Ureter (tissue), 1 donor: ENCODE measurements at regions not wholly inside any gene's neighbourhood (a gene's known extent, or its start where the extent isn't known, plus 50 kb on each side); places are given as distances from the start of the nearest gene placed in this dataset.
A peak's percentile ranks its signal among the peaks of the same experiment; 100 is the strongest.

Experiments
- DNase-seq: peaks from one replicate; pipeline ENCODE4 v3.0.0-alpha.2; 2020; ENCODE audit warnings: low spot score
- donor health status: DM: yes; HTN: yes; CAD: no.

DNA sequence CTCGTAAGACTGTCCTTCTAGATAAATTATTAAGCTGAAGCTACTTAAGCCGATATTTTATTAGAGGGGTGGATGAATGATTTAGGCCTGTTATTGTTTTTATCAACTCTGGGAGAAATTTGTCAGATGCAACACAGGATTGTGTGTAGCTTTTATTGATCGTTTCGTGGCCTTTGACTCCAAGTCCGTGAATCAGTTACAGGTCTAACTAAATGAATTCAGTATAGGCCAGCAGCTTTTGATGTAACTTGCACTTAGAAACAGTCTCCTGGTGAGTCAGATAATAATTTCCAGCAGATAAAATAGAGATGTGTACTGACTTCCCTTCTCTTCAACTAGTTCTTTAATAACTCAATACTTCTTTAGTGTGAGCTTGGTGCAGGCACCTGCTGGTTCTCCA, 341.7 kb upstream of the SMIM30 start:
- DNase-seq: no peak

- DNase-seq: no peak
These were observed 338.2 kb upstream of the SMIM30 start for GRCh38 chr7:113456533-113456932.

DNA sequence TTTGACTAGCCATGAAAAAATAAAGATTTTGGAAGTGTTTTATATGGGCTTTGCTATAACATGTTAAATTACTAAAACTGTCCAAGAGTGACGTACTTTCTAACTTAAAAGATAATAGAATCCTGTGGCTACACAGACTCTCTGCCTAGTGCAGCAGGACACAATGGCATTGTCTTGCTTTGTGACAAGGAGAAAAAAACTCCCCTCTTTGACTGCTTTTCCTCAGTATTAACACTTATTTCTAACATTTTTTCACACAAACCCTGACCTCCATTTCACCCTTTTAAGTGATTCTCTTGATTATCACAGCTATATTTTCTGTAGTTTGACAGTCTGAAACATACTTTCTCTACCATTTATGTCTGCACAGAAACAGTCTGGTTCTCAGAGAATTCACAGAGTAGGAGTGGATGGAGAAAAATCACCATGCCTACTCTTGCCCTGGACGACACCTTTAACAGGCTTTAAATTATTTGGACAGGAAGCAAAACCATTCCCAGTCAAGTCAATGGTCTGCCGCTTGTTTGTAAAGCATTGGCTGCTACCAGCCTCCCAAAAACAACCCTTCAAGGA, 336.3 kb upstream of the SMIM30 start:
- no peak for DNase-seq

DNA sequence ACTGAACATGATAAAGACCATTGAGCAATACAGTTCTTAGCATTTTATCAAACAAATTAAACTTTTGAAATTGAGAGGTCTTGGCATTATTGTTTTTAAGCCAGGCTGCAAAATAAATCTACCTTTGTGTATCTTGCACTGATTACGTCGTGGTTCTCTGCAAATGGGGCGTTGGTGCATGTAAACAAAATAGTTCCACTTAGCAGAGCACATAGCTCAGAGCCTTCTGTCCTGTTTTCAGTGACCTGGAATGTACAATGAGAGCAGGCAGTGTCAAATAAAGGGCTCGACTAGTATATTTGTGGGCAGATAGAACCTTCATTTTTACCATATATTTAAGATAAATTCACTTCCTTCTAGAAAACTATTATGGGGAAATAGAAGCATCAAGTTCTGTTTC, 333.9 kb upstream of the SMIM30 start:
- no peak for DNase-seq

- DNase-seq: no peak
These were observed 328.4 kb upstream of the SMIM30 start for GRCh38 chr7:113446791-113447190.

GRCh38 chr7:113446391-113446790, 328.0 kb upstream of the SMIM30 start:
- no peak for DNase-seq

DNA sequence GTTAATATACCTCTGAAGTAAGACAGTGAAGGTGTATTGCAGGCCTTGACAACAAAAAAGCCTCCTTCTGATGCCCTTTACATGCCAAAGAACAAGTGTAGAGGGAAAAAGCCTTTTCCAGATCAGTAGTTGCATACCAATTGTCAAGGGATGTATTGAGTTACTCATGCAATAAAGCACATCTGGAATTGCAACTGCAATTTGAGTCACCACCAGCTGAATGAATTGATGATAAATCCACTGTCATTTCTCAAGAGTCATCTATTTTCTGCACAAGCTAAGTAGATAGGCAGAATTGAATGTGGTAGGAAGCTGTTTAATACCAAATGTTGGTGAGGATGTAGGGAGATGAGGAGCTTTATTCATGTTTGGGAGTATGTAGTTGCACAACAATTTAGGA, 325.9 kb upstream of the SMIM30 start:
- no peak for DNase-seq

GRCh38 chr7:113440173-113440572, 321.8 kb upstream of the SMIM30 start:
- DNase-seq: no peak

DNA sequence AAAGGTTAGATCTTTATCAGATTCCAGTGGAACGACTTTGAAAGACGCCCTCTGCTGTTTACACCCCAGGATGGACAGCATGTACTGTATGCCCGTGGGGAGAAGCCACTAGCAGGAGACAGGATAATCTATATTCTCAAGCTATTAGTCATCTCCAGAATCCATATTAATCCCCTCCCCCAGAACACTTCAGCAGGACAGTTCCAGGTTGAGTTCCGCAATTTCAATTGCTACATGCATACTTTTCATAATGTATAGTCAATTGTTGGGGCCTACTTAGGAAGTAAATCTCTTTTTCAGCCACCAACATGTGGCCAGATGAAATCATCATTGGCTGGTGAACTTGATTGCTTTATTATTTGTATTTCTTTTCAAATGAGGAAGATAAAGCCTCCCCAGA, 313.1 kb upstream of the SMIM30 start:
- DNase-seq: no peak

GRCh38 chr7:113424185-113424817, 305.9 kb upstream of the SMIM30 start:
- no peak for DNase-seq

- peak; percentile 84 for DNase-seq
These were observed 303.5 kb upstream of the SMIM30 start for GRCh38 chr7:113421696-113422330.

DNA sequence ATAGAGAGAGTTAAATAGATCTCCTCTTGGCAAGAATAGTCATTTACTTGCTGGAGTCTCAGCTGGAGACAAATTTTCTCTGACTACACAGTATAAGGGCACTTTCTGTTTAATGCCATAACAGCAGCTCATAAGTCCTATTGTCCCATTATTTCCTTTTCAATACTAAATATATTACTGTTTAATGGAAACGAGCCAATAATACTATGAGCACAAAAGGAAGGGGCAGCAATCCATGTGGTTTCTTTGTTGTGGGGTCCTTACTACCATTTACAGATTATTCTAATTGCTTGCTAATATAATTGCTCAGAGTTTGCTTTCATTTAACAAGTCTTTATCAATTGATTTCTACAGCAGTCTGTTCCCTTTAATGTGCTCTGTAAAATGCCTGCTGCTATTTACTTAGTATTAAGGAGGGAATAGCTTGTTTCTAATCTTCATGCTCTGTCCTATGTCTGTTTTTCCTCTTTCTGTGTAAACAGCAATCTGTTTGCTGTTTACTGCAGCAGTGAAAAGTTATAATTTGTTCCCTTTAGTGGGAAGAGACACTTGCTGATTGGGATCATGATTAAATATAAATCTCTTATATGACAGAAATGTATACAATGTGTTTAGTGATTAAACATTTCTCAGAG, 296.2 kb upstream of the SMIM30 start:
- DNase-seq: no peak

DNA sequence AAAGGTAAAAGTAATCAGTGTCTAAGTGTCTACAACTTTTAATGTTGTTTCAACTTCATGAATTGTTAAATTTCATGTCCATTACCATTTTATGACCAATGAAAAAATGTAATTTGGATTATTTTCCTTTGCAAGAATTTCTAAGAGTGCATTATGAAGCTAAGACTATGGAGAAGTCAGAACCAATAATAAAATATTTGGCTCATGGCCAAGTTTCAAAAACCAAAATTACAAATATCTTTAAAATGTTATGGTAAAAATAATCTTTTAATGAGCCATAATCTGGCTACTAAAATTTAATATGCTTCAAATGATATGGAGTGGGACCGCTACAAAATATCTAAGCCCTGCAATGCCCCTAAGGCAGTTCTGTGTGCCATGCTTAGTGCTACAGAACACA, 294.1 kb upstream of the SMIM30 start:
- DNase-seq: no peak

DNA sequence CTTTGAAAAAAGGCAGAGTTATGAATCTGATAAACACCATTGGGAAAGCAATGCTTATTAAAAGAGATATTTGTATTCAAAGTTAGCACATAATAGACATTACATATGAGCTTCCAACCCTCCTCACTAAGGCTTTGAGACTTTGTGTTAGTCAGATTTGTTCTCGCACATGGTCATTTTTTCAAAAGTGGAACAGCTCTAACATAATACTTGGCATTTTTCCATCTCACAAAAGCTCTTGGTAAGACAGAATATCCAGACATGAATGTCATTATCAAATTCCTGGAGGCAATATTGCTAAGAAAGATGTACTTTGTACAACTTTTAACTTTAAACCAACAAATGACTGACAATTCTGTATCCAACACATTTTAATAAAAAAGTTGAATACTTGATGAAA, 292.4 kb upstream of the SMIM30 start:
- DNase-seq: no peak

- DNase-seq: no peak
These were observed 290.6 kb upstream of the SMIM30 start for GRCh38 chr7:113408999-113409398.

DNA sequence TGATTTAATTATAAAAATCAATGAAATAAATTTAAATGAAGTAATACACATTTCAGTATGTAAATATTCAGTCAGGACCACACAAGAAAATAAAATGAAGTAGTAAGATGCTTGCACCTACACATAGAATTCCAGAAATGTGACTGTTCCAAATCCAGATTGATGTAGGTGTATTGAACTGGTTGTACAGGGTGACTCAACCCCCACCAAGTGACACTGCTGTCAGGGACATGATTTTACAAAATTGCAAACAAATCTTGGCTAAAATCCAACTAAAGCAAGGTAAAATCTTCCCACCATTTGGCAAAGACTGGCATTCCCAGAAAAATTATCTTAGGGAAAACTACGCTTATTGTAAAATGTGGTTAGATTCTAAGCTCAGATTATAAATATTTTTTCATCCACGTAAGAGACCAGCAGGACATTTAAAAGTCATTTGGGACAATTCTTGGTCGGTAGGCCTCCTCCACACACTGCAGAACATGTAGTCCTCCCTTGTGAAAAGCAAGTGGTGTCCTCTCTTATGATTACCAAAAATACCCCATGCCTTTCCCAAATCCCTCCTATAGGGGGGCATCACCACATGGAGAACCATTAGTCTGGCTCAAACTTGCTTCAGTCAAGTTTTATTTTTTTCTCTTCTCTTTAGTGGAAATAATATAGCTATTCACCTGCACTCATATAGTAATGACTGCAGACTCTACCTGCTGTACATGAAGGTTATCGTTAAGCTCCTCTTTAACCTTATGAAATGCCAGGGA, 287.1 kb upstream of the SMIM30 start:
- DNase-seq: no peak

GRCh38 chr7:113404245-113404644, 285.9 kb upstream of the SMIM30 start:
- DNase-seq: no peak

DNA sequence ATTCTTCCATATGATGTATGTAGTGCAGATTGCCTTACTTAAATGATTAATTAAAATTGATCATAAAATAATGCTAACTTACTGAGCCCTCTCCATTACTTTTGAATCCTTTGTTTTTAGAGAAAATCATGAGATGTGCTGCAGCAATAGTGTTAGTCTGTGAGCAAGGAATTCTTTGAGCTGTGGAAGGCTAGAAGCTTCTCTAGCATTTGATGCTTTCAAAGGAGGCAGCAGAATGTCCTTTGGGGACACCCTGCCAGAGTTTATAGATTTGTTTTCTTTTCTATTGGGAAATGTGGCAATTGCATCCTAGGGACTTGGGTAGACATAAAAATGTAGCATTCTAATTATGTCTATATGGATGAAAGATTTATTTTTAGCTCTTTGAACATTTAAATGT, 284.1 kb upstream of the SMIM30 start:
- DNase-seq: no peak

DNA sequence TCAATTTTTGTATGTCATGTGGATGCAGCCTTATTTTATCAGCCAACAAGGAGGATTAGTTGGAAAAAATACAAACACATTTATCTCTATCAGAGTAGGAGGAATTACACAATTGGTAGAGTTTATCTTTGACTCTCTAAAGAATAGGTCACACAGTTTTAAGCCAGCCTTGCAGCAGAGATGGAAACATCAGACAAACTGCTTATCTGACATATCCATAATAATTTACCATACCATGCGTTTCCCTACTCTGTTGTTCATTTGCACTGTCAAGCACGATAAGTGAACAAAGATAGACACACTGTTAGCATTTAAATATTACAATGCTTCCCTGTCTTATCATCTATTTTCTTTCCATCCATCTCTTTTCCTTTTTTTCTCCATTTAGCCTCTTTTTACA, 283.7 kb upstream of the SMIM30 start:
- DNase-seq: no peak

GRCh38 chr7:113394856-113395255, 276.5 kb upstream of the SMIM30 start:
- no peak for DNase-seq

DNA sequence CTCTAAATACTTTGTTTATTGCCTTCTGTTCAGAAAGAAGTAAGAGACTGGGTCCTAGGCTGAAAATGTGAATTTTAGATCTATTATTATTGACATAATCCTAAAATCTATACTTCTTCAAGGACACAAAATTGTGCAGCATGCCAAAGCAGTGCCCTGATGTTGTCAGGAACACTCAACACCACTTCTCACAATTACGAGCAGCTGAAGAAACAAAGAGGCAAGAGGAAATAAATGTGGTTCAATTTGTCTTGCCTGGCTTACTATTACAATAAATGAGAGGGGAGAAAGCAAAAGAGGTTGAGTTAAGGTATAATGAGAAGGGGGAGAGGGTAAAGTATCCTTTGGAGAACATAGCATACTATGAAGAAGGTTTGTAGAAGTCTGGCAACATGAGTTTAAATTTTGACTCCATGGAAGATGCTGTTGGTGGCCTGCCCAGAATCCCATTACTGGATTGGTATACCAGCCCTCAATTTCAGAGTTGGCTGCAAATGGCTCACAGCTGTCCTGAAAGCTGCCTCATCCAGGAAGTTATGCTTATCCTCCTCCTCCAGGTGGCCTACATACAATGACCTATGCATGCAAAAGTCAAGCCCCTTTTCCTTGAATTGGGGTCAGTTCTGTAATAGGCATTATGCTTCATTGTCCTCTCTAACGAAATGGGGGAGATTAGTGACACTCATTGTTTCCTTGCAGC, 274.6 kb upstream of the SMIM30 start:
- DNase-seq: no peak

DNA sequence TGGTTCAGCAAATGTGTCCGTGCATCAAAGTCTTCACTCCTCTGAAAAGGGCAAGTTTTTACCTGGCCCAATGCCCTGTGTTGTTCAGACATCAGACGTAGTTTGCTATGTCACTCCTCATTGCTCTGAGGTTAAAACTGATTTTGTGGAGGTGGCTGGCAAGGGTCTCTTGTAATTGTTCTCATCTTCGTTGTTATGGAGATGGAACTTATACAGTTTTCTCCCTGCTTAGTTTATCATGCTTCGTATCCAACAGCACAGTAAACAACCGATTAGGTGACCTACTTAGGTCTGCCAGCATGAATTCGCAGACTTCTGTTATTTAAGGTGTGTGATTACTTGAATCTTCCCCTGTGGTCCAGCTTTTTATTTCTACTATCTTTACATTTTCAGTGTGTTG, 274.1 kb upstream of the SMIM30 start:
- no peak for DNase-seq
